ENCODE measurements at regions not wholly inside any gene's neighbourhood (a gene's known extent, or its start where the extent isn't known, plus 50 kb on each side); places are given as distances from the start of the nearest gene placed in this dataset.

DNA sequence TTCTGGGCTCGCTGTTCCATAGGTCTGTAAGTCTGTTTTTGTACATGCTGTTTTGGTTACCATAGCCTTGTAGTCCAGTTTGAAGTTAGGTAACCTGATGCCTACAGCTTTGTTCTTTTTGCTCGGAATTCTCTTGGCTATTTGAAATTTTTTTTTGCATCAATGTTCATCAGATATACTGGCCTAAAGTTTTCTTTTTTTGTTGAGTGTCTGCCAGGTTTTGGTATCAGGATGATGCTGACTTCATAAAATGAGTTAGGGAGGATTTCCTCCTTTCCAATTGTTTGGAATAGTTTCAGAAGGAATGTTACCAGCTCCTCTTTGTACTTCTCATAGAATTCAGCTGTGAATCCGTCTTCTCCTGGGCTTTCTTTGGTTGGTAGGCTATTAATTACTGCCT lies 397.8 kb upstream of the HTR2A start:
- Mint-ChIP-seq H3K9me3 (peaks cover 0 to 2% of the 10 kb centered on the region in 2 experiments; a peak in 2 of 5 replicates), H3K4me1 (no peaks in the 10 kb centered on the region), H3K36me3 (ENCODE audit: insufficient read depth in 1 of 3, low read depth in 3 of 3) (no peaks in the 10 kb centered on the region), H3K27ac (no peak overlapping the region), H3K27me3 (ENCODE audit: low read depth) (no peaks in the 10 kb centered on the region), H3K4me3 (no peak overlapping the region)
- H3K56ac ChIP-seq (ENCODE audit: insufficient read length, low read depth, low read length) = no peak overlapping the region
- WGBS (ENCODE audit: extremely low coverage, insufficient read length, low lambda C conversion rate) = no CpG with 5 or more reads among the region's 3 CpGs
- no peak overlapping the region for H3K14ac ChIP-seq (ENCODE audit: insufficient read depth, low read length)
- no peak overlapping the region for H4K5ac ChIP-seq (ENCODE audit: insufficient read length, low read depth, low read length)
- no peak overlapping the region for H4K91ac ChIP-seq (ENCODE audit: insufficient read length, low read depth, low read length)
- H3K23me2 ChIP-seq (ENCODE audit: insufficient read length, low read depth, low read length, poor library complexity, severe bottlenecking) = no peaks in the 10 kb centered on the region
- no peaks in the 10 kb centered on the region for H3K27me3 ChIP-seq (ENCODE audit: insufficient read depth, low read length)
- no peak for TF ChIP-seq CTCF (conservative IDR thresholded peaks at IDR 0.05)
- H3T11ph ChIP-seq (ENCODE audit: low read length) = no peak overlapping the region
- no peaks in the 10 kb centered on the region for H3K9me3 ChIP-seq (ENCODE audit: control insufficient read depth, low read depth, low read length)
- H3K18ac ChIP-seq (ENCODE audit: insufficient read length, low read depth, low read length) = no peak overlapping the region
- no peak overlapping the region for H2BK5ac ChIP-seq (ENCODE audit: insufficient read length, low read length)
- H3K79me2 ChIP-seq (ENCODE audit: insufficient read depth, low read length) = no peaks in the 10 kb centered on the region
- no peaks in the 10 kb centered on the region for H4K20me1 ChIP-seq (ENCODE audit: control insufficient read depth, insufficient read depth, insufficient read length)
- no peak overlapping the region for H3K4ac ChIP-seq (ENCODE audit: low read depth, low read length)
- no peak overlapping the region for H3K9ac ChIP-seq (ENCODE audit: extremely low read depth, insufficient read length, low read length)
- H2AFZ ChIP-seq (ENCODE audit: low read length) = no peak overlapping the region
- no peaks in the 10 kb centered on the region for H3K4me1 ChIP-seq (ENCODE audit: insufficient read depth, low read length)
- DNase-seq = no peak
- H3K79me1 ChIP-seq (ENCODE audit: insufficient read depth, low read depth, low read length, poor library complexity, severe bottlenecking) = no peaks in the 10 kb centered on the region
- H2AK5ac ChIP-seq (ENCODE audit: insufficient read length, low read length) = no peak overlapping the region
- H2BK12ac ChIP-seq (ENCODE audit: insufficient read length, low read depth, low read length) = no peak overlapping the region
- H2BK15ac ChIP-seq (ENCODE audit: low read depth, low read length) = no peak overlapping the region
- no peak overlapping the region for H2BK120ac ChIP-seq (ENCODE audit: low read depth, low read length, poor library complexity, severe bottlenecking)
- no peak overlapping the region for H3K27ac ChIP-seq (ENCODE audit: insufficient read length, low read depth, low read length)
- H2BK20ac ChIP-seq (ENCODE audit: low read depth, low read length, poor library complexity, severe bottlenecking) = no peak overlapping the region
- H4K8ac ChIP-seq (replicated peaks; ENCODE audit: insufficient read length, low read depth, low read length) = no peak overlapping the region
- no peak overlapping the region for H3K4me2 ChIP-seq (ENCODE audit: insufficient read depth, insufficient read length, low read length)
- no peak overlapping the region for H3K23ac ChIP-seq (ENCODE audit: insufficient read length, low read depth, low read length)

Measured in H9 (cell line).